Left lung (tissue), 4 donors: ENCODE measurements at regions not wholly inside any gene's neighbourhood (a gene's known extent, or its start where the extent isn't known, plus 50 kb on each side); places are given as distances from the start of the nearest gene placed in this dataset.
"Not testable (repeated sequence)": the region's sequence is repeated elsewhere in the genome, so short reads cannot be mapped to it uniquely, and the experiment has no call there.

Experiments used
- ATAC-seq: fragments of 200-7000 bp; cut with Tn5 transposase; one replicate; pipeline ENCODE4 v1.9.1; 2020; ENCODE audit warnings: moderate library complexity
- DNase-seq, 4 donors: peaks; one replicate each; pipeline ENCODE4 v3.0.0-alpha.2; 2013 to 2020
- H3K27ac ChIP-seq, 2 donors: fragments of 200-600 bp; sonication (generic) in 1 of 2; one replicate each; pipeline versions ENCODE4 v1.5.0 to v1.8.0; 2020 to 2021
- H3K27me3 ChIP-seq, 2 donors: fragments of 200-600 bp; sonication (generic) in 1 of 2; one replicate each; pipeline versions ENCODE4 v1.5.0 to v1.8.0; 2020 to 2021
- H3K36me3 ChIP-seq, 2 donors: fragments of 200-600 bp; sonication (generic) in 1 of 2; one replicate each; pipeline versions ENCODE4 v1.5.0 to v1.8.0; 2020 to 2021
- H3K4me1 ChIP-seq, 2 donors: fragments of 200-600 bp; one replicate each; pipeline ENCODE4 v1.8.0; 2021
- H3K4me3 ChIP-seq, 2 donors: fragments of 200-600 bp; sonication (generic) in 1 of 2; one replicate each; pipeline versions ENCODE4 v1.5.0 to v1.8.0; 2020 to 2021; ENCODE audit warnings: mild to moderate bottlenecking in 1 of 2
- H3K9me3 ChIP-seq, 2 donors: fragments of 200-600 bp; sonication (generic) in 1 of 2; one replicate each; pipeline versions ENCODE4 v1.5.0 to v1.8.0; 2020 to 2021
- CTCF ChIP-seq, 2 donors: fragments of 200-600 bp; sonication (generic) in 1 of 2; IDR thresholded peaks; one replicate each; pipeline versions ENCODE4 v1.5.0 to v1.8.0; 2021; ENCODE audit warnings: antibody characterized with exemption in 2 of 2
- intact Hi-C, 2 donors: fragments of 100-400 bp; cut with DNase I; formaldehyde crosslinking; loops; one replicate each; pipeline versions ENCODE4 v1.11.2 to v1.14.2; 2022
- donor health status: DM: no; HTN: yes; CAD: no.
- donor health status: DM: no; HTN: no; CAD: no.

- TF ChIP-seq CTCF (IDR thresholded peaks at IDR 0.05) = no peak
- no peaks in the 10 kb centered on the region for H3K27me3 ChIP-seq
- no peaks in the 10 kb centered on the region for H3K9me3 ChIP-seq
- ATAC-seq (no peak), DNase-seq (no peak)
- no peaks in the 10 kb centered on the region for H3K4me1 ChIP-seq
- H3K27ac ChIP-seq = no peak overlapping the region
- H3K4me3 ChIP-seq = no peak overlapping the region
- intact Hi-C loops = no loop called here
- H3K36me3 ChIP-seq = no peaks in the 10 kb centered on the region
Observed at GRCh38 chr6:14520029-14520428, 402.5 kb downstream of the CD83 start.

GRCh38 chr6:14520536-14520935, 403.0 kb downstream of the CD83 start:
- Histone ChIP-seq H3K4me1 (no peaks in the 10 kb centered on the region), H3K27me3 (no peaks in the 10 kb centered on the region), H3K27ac (no peak overlapping the region), H3K36me3 (no peaks in the 10 kb centered on the region), H3K9me3 (no peaks in the 10 kb centered on the region), H3K4me3 (no peak overlapping the region)
- TF ChIP-seq CTCF (IDR thresholded peaks at IDR 0.05) = no peak
- no peak for ATAC-seq
- intact Hi-C loops = no loop called here
- DNase-seq = no peak

- ATAC-seq (no peak), DNase-seq (no peak)
- intact Hi-C loops = no loop called here
- H3K27me3 ChIP-seq = no peaks in the 10 kb centered on the region
- H3K27ac ChIP-seq = no peak overlapping the region
- no peaks in the 10 kb centered on the region for H3K36me3 ChIP-seq
- no peaks in the 10 kb centered on the region for H3K4me1 ChIP-seq
- no peak for TF ChIP-seq CTCF (IDR thresholded peaks at IDR 0.05)
- H3K9me3 ChIP-seq = no peaks in the 10 kb centered on the region
- no peak overlapping the region for H3K4me3 ChIP-seq
Observed at GRCh38 chr6:14521141-14521540, 403.6 kb downstream of the CD83 start.

GRCh38 chr6:14521861-14522260, 404.3 kb downstream of the CD83 start:
- H3K27ac ChIP-seq, ATAC-seq, H3K27me3 ChIP-seq, H3K4me3 ChIP-seq, H3K4me1 ChIP-seq, H3K9me3 ChIP-seq, H3K36me3 ChIP-seq, intact Hi-C loops, DNase-seq: not testable (repeated sequence)

GRCh38 chr6:14524319-14524718, 406.7 kb downstream of the CD83 start:
- Histone ChIP-seq H3K27ac (no peak overlapping the region), H3K9me3 (peaks cover 0 to 3% of the 10 kb centered on the region in 2 donors), H3K36me3 (no peaks in the 10 kb centered on the region), H3K27me3 (no peaks in the 10 kb centered on the region), H3K4me3 (no peak overlapping the region), H3K4me1 (no peaks in the 10 kb centered on the region)
- ATAC-seq = peak; percentile 47
- TF ChIP-seq CTCF (IDR thresholded peaks at IDR 0.05) = no peak
- DNase-seq = peak in 2 of 4 donors; percentile 36 to 59
- intact Hi-C loops = no loop called here

GRCh38 chr6:14530385-14530784, 412.8 kb downstream of the CD83 start:
- Histone ChIP-seq H3K4me3 (no peak overlapping the region), H3K4me1 (no peaks in the 10 kb centered on the region), H3K36me3 (no peaks in the 10 kb centered on the region), H3K27ac (no peak overlapping the region), H3K27me3 (no peaks in the 10 kb centered on the region), H3K9me3 (peaks cover 0 to 3% of the 10 kb centered on the region in 2 donors)
- ATAC-seq (no peak), DNase-seq (no peak)
- intact Hi-C loops = no loop called here
- TF ChIP-seq CTCF (IDR thresholded peaks at IDR 0.05) = no peak
